RPMI8226 (cell line): ENCODE measurements at regions not wholly inside any gene's neighbourhood (a gene's known extent, or its start where the extent isn't known, plus 50 kb on each side); places are given as distances from the start of the nearest gene placed in this dataset.

ENCODE experiments used
- DNase-seq: peaks from one replicate; pipeline ENCODE4 v3.0.0-alpha.2; 2015

- no peak for DNase-seq
Observed at GRCh38 chr16:8373676-8374431, 216.5 kb downstream of the TMEM114 start.

GRCh38 chr16:8372141-8372540 is 218.2 kb downstream of the TMEM114 start:
- no peak for DNase-seq

- DNase-seq: no peak
Observed at GRCh38 chr16:8370374-8371270, 219.7 kb downstream of the TMEM114 start.

GRCh38 chr16:8358937-8359336 is 231.4 kb downstream of the TMEM114 start:
- no peak for DNase-seq

GRCh38 chr16:8355675-8356074 is 234.6 kb downstream of the TMEM114 start:
- DNase-seq: no peak

GRCh38 chr16:8346294-8346693 is 244.0 kb downstream of the TMEM114 start:
- peak; percentile 48 for DNase-seq

- no peak for DNase-seq
Observed at GRCh38 chr16:8342276-8342675, 248.0 kb downstream of the TMEM114 start.

- DNase-seq: no peak
Observed at GRCh38 chr16:8330761-8331160, 259.6 kb downstream of the TMEM114 start.

- DNase-seq: no peak
Observed at GRCh38 chr16:8326232-8326631, 264.1 kb downstream of the TMEM114 start.

- DNase-seq: no peak
Observed at GRCh38 chr16:8323153-8323552, 267.2 kb downstream of the TMEM114 start.

GRCh38 chr16:8320131-8320530 is 270.2 kb downstream of the TMEM114 start:
- no peak for DNase-seq

GRCh38 chr16:8310816-8311215 is 279.5 kb downstream of the TMEM114 start:
- no peak for DNase-seq

GRCh38 chr16:8310323-8310722 is 280.0 kb downstream of the TMEM114 start:
- DNase-seq: no peak

- no peak for DNase-seq
Observed at GRCh38 chr16:8305201-8305600, 285.1 kb downstream of the TMEM114 start.

GRCh38 chr16:8299635-8300034 is 290.7 kb downstream of the TMEM114 start:
- no peak for DNase-seq

- DNase-seq: no peak
Observed at GRCh38 chr16:8295513-8296237, 294.6 kb downstream of the TMEM114 start.

GRCh38 chr16:8293413-8293812 is 296.9 kb downstream of the TMEM114 start:
- no peak for DNase-seq

- no peak for DNase-seq
Observed at GRCh38 chr16:8292271-8292670, 298.0 kb downstream of the TMEM114 start.

GRCh38 chr16:8286348-8286747 is 304.0 kb downstream of the TMEM114 start:
- no peak for DNase-seq

- no peak for DNase-seq
Observed at GRCh38 chr16:8283195-8283594, 307.1 kb downstream of the TMEM114 start.

- DNase-seq: no peak
Observed at GRCh38 chr16:8278031-8278580, 312.2 kb downstream of the TMEM114 start.

GRCh38 chr16:8271344-8271743 is 319.0 kb downstream of the TMEM114 start:
- no peak for DNase-seq

- no peak for DNase-seq
Observed at GRCh38 chr16:8262299-8262698, 328.0 kb downstream of the TMEM114 start.
